HG02981 (cell line): ENCODE measurements at regions not wholly inside any gene's neighbourhood (a gene's known extent, or its start where the extent isn't known, plus 50 kb on each side); places are given as distances from the start of the nearest gene placed in this dataset.
A peak's percentile ranks its signal among the peaks of the same experiment; 100 is the strongest.

ENCODE experiments used
- ATAC-seq: cut with Tn5 transposase; IDR thresholded peaks from one replicate; pipeline ENCODE4 v1.9.1; 2021; ENCODE audit warnings: mild to moderate bottlenecking, moderate library complexity; ENCODE audit not compliant: unreplicated experiment

- ATAC-seq, result no peak
These were observed 976.4 kb upstream of the SEL1L start for GRCh38 chr14:82510007-82510406.

GRCh38 chr14:82511399-82511798 is 977.7 kb upstream of the SEL1L start:
- ATAC-seq, result no peak

- ATAC-seq, result no peak
These were observed 987.1 kb upstream of the SEL1L start for GRCh38 chr14:82520765-82521164.

- no peak for ATAC-seq
These were observed 987.5 kb upstream of the SEL1L start for GRCh38 chr14:82521191-82521590.

GRCh38 chr14:82528016-82528415 is 994.4 kb upstream of the SEL1L start:
- no peak for ATAC-seq

GRCh38 chr14:82533351-82533750 is 999.7 kb upstream of the SEL1L start:
- ATAC-seq, result no peak

GRCh38 chr14:82536566-82536965 is 1002.9 kb upstream of the SEL1L start:
- ATAC-seq, result no peak

- ATAC-seq, result no peak
These were observed 1004.2 kb upstream of the SEL1L start for GRCh38 chr14:82537831-82538230.

- no peak for ATAC-seq
These were observed 1012.7 kb upstream of the SEL1L start for GRCh38 chr14:82546401-82546800.

GRCh38 chr14:82549306-82549990 is 1015.8 kb upstream of the SEL1L start:
- ATAC-seq, result no peak

- ATAC-seq, result no peak
These were observed 1029.2 kb upstream of the SEL1L start for GRCh38 chr14:82562881-82563280.

- no peak for ATAC-seq
These were observed 1032.2 kb upstream of the SEL1L start for GRCh38 chr14:82565825-82566224.

GRCh38 chr14:82587226-82587625 is 1053.6 kb upstream of the SEL1L start:
- no peak for ATAC-seq

GRCh38 chr14:82595466-82595865 is 1061.8 kb upstream of the SEL1L start:
- no peak for ATAC-seq

GRCh38 chr14:82602794-82603193 is 1069.1 kb upstream of the SEL1L start:
- ATAC-seq, result no peak

- ATAC-seq, result no peak
These were observed 1071.2 kb upstream of the SEL1L start for GRCh38 chr14:82604819-82605218.

- no peak for ATAC-seq
These were observed 1088.3 kb upstream of the SEL1L start for GRCh38 chr14:82621881-82622450.

GRCh38 chr14:82626156-82627066 is 1092.8 kb upstream of the SEL1L start:
- no peak for ATAC-seq

- ATAC-seq, result no peak
These were observed 1102.3 kb upstream of the SEL1L start for GRCh38 chr14:82635915-82636314.

- no peak for ATAC-seq
These were observed 1102.8 kb upstream of the SEL1L start for GRCh38 chr14:82636426-82636825.

- ATAC-seq, result no peak
These were observed 1107.4 kb upstream of the SEL1L start for GRCh38 chr14:82641050-82641540.

GRCh38 chr14:82642425-82642824 is 1108.8 kb upstream of the SEL1L start:
- ATAC-seq, result peak; percentile 70
